IgD-negative memory B cell (primary cell): ENCODE measurements at regions not wholly inside any gene's neighbourhood (a gene's known extent, or its start where the extent isn't known, plus 50 kb on each side); places are given as distances from the start of the nearest gene placed in this dataset.

ENCODE experiments used
- H3K27ac Mint-ChIP-seq, 3 donors: one replicate each; pipeline ENCODE4 v1.8.0; 2020 to 2022; ENCODE audit warnings: mild to moderate bottlenecking in 3 of 3, mixed read lengths in 3 of 3, moderate library complexity in 1 of 3
- H3K27me3 Mint-ChIP-seq: one replicate; pipeline ENCODE4 v1.8.0; 2021; ENCODE audit warnings: mixed read lengths
- H3K36me3 Mint-ChIP-seq: one replicate; pipeline ENCODE4 v1.8.0; 2020; ENCODE audit warnings: mild to moderate bottlenecking, mixed read lengths
- H3K4me1 Mint-ChIP-seq, 3 donors: one replicate each; pipeline ENCODE4 v1.8.0; 2020 to 2022; ENCODE audit warnings: mixed read lengths in 3 of 3, mild to moderate bottlenecking in 1 of 3
- H3K4me3 Mint-ChIP-seq, 4 donors: one replicate each; pipeline ENCODE4 v1.8.0; 2020 to 2022; ENCODE audit warnings: mild to moderate bottlenecking in 4 of 4, mixed read lengths in 4 of 4, moderate library complexity in 3 of 4
- H3K9me3 Mint-ChIP-seq, 3 donors: one replicate each; pipeline ENCODE4 v1.8.0; 2020 to 2021; ENCODE audit warnings: mixed read lengths in 3 of 3, mild to moderate bottlenecking in 1 of 3

DNA sequence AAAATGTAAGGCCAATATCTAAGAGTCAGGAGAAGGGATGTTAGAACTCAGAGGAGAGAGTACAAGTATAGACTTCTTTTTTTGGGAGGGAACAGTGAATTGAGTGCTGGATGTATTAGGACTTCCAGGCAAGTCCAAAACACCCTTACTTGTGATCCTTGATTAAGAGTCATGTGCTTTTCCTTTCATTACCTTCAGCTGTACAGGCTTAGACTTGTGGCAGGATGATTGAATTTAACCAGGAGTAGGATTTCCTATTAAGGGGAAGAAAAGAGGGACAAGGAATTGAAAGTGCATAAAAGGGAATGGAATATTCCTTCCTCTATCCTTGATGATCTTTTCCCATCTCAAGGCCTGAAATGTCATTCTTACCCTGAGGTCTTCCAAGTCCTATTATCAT, 606.7 kb downstream of the STIM2 start:
- no peaks in the 10 kb centered on the region for H3K27me3 Mint-ChIP-seq
- H3K36me3 Mint-ChIP-seq: no peaks in the 10 kb centered on the region
- no peak overlapping the region for H3K27ac Mint-ChIP-seq
- H3K4me1 Mint-ChIP-seq: no peaks in the 10 kb centered on the region
- H3K4me3 Mint-ChIP-seq: no peak overlapping the region
- H3K9me3 Mint-ChIP-seq: peaks cover 0 to 15% (median 0%) of the 10 kb centered on the region in 3 donors

GRCh38 chr4:27472364-27472763, 611.7 kb downstream of the STIM2 start:
- no peak overlapping the region for H3K4me3 Mint-ChIP-seq
- no peak overlapping the region for H3K27ac Mint-ChIP-seq
- H3K27me3 Mint-ChIP-seq: no peaks in the 10 kb centered on the region
- peaks cover 0 to 4% (median 0%) of the 10 kb centered on the region in 3 donors for H3K9me3 Mint-ChIP-seq
- no peaks in the 10 kb centered on the region for H3K36me3 Mint-ChIP-seq
- H3K4me1 Mint-ChIP-seq: no peaks in the 10 kb centered on the region

DNA sequence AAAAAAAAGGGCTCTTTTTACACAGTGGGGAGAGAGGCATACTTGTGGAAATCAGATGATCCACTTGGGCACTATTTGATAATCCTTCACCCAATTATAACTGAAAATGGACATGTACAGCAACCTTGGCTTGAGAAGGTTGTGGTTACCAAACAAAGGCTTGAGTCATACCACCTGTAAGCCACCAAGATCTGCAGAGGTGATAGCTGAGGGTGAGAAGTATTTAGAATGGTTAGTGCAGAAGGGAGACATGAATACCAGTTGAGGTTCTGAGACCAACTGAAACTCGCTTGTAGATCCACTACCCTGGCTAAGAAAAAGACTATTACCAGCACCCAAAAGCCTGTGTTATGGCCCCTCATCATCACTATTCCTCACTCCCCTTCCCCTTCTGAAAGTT, 614.0 kb downstream of the STIM2 start:
- Mint-ChIP-seq H3K27me3 (no peaks in the 10 kb centered on the region), H3K27ac (no peak overlapping the region), H3K4me1 (no peaks in the 10 kb centered on the region), H3K36me3 (no peaks in the 10 kb centered on the region), H3K4me3 (no peak overlapping the region), H3K9me3 (peaks cover 0 to 4% (median 0%) of the 10 kb centered on the region in 3 donors)

DNA sequence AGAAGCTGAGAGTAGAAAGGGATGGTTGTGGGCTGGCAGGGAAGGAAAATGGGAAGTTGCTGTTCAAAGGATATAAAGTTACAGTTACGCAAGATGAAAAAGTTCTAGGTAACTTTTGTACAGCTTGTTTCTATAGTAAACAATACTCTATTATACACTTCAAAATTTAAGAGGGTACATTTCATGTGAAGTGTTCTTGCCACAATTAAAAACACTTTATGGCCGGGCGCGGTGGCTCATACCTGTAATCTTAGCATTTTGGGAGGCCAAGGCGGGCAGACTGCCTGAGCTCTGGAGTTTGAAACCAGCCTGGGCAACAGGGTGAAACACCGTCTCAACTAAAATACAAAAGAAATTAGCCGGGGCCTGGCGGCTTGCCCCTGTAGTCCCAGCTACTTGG, 623.6 kb downstream of the STIM2 start:
- H3K27me3 Mint-ChIP-seq: no peaks in the 10 kb centered on the region

GRCh38 chr4:27490315-27490714, 629.7 kb downstream of the STIM2 start:
- no peak overlapping the region for H3K27ac Mint-ChIP-seq
- no peaks in the 10 kb centered on the region for H3K4me1 Mint-ChIP-seq
- H3K27me3 Mint-ChIP-seq: peaks cover 1% of the 10 kb centered on the region
- H3K9me3 Mint-ChIP-seq: peaks cover 0 to 2% (median 0%) of the 10 kb centered on the region in 3 donors
- no peak overlapping the region for H3K4me3 Mint-ChIP-seq
- no peaks in the 10 kb centered on the region for H3K36me3 Mint-ChIP-seq

More for the DNA sequence above, 623.6 kb downstream of the STIM2 start:
- Mint-ChIP-seq H3K4me3 (no peak overlapping the region), H3K4me1 (no peaks in the 10 kb centered on the region), H3K9me3 (peaks cover 1 to 4% (median 2%) of the 10 kb centered on the region in 3 donors), H3K36me3 (no peaks in the 10 kb centered on the region), H3K27ac (no peak overlapping the region)

GRCh38 chr4:27490766-27491165, 630.1 kb downstream of the STIM2 start:
- no peak overlapping the region for H3K4me3 Mint-ChIP-seq
- H3K9me3 Mint-ChIP-seq: peaks cover 0 to 2% (median 0%) of the 10 kb centered on the region in 3 donors
- H3K27me3 Mint-ChIP-seq: peaks cover 1% of the 10 kb centered on the region
- no peaks in the 10 kb centered on the region for H3K4me1 Mint-ChIP-seq
- H3K36me3 Mint-ChIP-seq: no peaks in the 10 kb centered on the region
- H3K27ac Mint-ChIP-seq: no peak overlapping the region

- no peak overlapping the region for H3K4me3 Mint-ChIP-seq
- no peak overlapping the region for H3K27ac Mint-ChIP-seq
- H3K27me3 Mint-ChIP-seq: no peaks in the 10 kb centered on the region
- no peaks in the 10 kb centered on the region for H3K36me3 Mint-ChIP-seq
- H3K4me1 Mint-ChIP-seq: no peaks in the 10 kb centered on the region
- peaks cover 0 to 6% (median 2%) of the 10 kb centered on the region in 3 donors for H3K9me3 Mint-ChIP-seq
These were observed 645.8 kb downstream of the STIM2 start for GRCh38 chr4:27506401-27506800.

- Mint-ChIP-seq H3K27me3 (no peaks in the 10 kb centered on the region), H3K36me3 (no peaks in the 10 kb centered on the region), H3K4me1 (no peaks in the 10 kb centered on the region), H3K27ac (no peak overlapping the region), H3K9me3 (peaks cover 4 to 12% (median 6%) of the 10 kb centered on the region in 3 donors), H3K4me3 (no peak overlapping the region)
These were observed 654.1 kb downstream of the STIM2 start for GRCh38 chr4:27514711-27515110.

- Mint-ChIP-seq H3K4me1 (no peaks in the 10 kb centered on the region), H3K4me3 (no peak overlapping the region), H3K36me3 (no peaks in the 10 kb centered on the region), H3K9me3 (peaks cover 5 to 12% (median 6%) of the 10 kb centered on the region in 3 donors), H3K27me3 (no peaks in the 10 kb centered on the region), H3K27ac (no peak overlapping the region)
These were observed 654.5 kb downstream of the STIM2 start for GRCh38 chr4:27515140-27515539.

- Mint-ChIP-seq H3K27me3 (no peaks in the 10 kb centered on the region), H3K9me3 (peaks cover 4 to 10% (median 7%) of the 10 kb centered on the region in 3 donors), H3K27ac (no peak overlapping the region), H3K4me1 (no peaks in the 10 kb centered on the region), H3K4me3 (no peak overlapping the region), H3K36me3 (no peaks in the 10 kb centered on the region)
These were observed 658.2 kb downstream of the STIM2 start for GRCh38 chr4:27518876-27519275.

GRCh38 chr4:27524224-27524623, 663.6 kb downstream of the STIM2 start:
- no peaks in the 10 kb centered on the region for H3K27me3 Mint-ChIP-seq
- no peaks in the 10 kb centered on the region for H3K36me3 Mint-ChIP-seq
- H3K4me1 Mint-ChIP-seq: no peaks in the 10 kb centered on the region
- H3K9me3 Mint-ChIP-seq: peaks cover 0 to 9% (median 2%) of the 10 kb centered on the region in 3 donors
- no peak overlapping the region for H3K27ac Mint-ChIP-seq
- no peak overlapping the region for H3K4me3 Mint-ChIP-seq

GRCh38 chr4:27534488-27534887, 673.8 kb downstream of the STIM2 start:
- Mint-ChIP-seq H3K36me3 (no peaks in the 10 kb centered on the region), H3K27me3 (no peaks in the 10 kb centered on the region), H3K27ac (no peak overlapping the region), H3K9me3 (peaks cover 0 to 8% (median 2%) of the 10 kb centered on the region in 3 donors), H3K4me1 (no peaks in the 10 kb centered on the region), H3K4me3 (no peak overlapping the region)

DNA sequence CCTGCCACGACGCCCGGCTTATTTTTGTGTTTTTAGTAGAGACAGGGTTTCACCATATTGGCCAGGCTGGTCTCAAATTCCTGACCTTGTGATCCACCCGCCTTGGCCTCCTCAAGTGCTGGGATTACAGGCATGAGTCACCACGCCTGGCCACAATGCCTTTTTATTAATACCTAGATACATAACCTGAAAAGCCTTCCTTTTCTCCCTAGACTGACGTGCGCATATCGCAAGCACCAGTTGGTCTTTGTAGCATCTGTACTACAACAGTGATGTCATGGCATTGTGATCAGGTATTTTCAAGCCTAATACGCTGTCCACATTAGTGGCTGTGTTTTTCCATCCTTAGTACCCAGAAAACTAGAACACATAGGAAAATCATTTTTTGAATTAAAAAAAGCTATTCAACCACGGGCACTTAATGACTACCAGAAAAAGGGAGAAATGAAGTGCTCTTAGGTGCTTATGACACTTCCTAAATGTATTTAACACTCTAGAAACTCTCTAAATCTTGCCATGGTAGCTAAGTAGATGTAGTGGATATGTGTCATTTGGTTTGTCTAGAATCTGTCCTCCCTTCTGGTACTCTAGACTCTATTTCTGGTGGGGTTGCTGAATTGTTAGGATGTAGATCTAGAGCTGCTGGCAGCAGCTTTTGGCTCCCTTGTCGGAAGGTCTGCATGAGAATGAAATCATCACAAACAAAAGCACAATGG, 707.8 kb downstream of the STIM2 start:
- no peaks in the 10 kb centered on the region for H3K36me3 Mint-ChIP-seq
- H3K27me3 Mint-ChIP-seq: no peaks in the 10 kb centered on the region
- peaks cover 0 to 1% (median 0%) of the 10 kb centered on the region in 3 donors for H3K4me1 Mint-ChIP-seq
- H3K9me3 Mint-ChIP-seq: peaks cover 0 to 18% (median 3%) of the 10 kb centered on the region in 3 donors
- H3K27ac Mint-ChIP-seq: no peak overlapping the region
- H3K4me3 Mint-ChIP-seq: no peak overlapping the region

- no peaks in the 10 kb centered on the region for H3K36me3 Mint-ChIP-seq
- peaks cover 0 to 18% (median 3%) of the 10 kb centered on the region in 3 donors for H3K9me3 Mint-ChIP-seq
- H3K4me1 Mint-ChIP-seq: peaks cover 0 to under 1% (median 0%) of the 10 kb centered on the region in 3 donors
- no peaks in the 10 kb centered on the region for H3K27me3 Mint-ChIP-seq
- H3K4me3 Mint-ChIP-seq: no peak overlapping the region
- H3K27ac Mint-ChIP-seq: no peak overlapping the region
These were observed 708.3 kb downstream of the STIM2 start for GRCh38 chr4:27568952-27569319.

GRCh38 chr4:27574743-27575142, 714.1 kb downstream of the STIM2 start:
- H3K27ac Mint-ChIP-seq: no peak overlapping the region
- no peaks in the 10 kb centered on the region for H3K27me3 Mint-ChIP-seq
- no peaks in the 10 kb centered on the region for H3K36me3 Mint-ChIP-seq
- no peaks in the 10 kb centered on the region for H3K4me1 Mint-ChIP-seq
- H3K4me3 Mint-ChIP-seq: no peak overlapping the region
- peaks cover 0 to 18% (median 6%) of the 10 kb centered on the region in 3 donors for H3K9me3 Mint-ChIP-seq

DNA sequence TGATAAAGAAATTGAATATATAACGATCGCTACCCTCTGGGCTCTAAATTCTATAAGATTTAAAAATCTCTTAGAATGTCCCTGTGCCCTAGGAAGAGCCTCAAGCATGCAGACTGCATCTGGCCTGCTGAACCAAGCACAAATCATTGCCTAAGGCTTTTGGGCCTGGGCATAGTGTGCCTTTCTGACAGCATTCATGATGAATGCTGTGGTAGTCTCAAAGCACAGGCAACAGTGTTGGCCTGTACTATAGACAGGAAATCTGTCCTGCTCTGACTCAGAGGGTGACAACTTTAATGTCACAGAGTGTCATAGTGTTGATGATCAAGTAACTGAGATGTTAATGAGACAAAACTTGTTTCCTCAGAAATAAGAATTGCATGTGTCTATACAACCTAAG, 717.3 kb downstream of the STIM2 start:
- H3K4me1 Mint-ChIP-seq: no peaks in the 10 kb centered on the region

More for the DNA sequence above, 717.3 kb downstream of the STIM2 start:
- Mint-ChIP-seq H3K4me3 (no peak overlapping the region), H3K36me3 (no peaks in the 10 kb centered on the region), H3K9me3 (peaks cover 0 to 12% (median 6%) of the 10 kb centered on the region in 3 donors), H3K27me3 (no peaks in the 10 kb centered on the region), H3K27ac (no peak overlapping the region)
